B cell (primary cell): ENCODE measurements at regions not wholly inside any gene's neighbourhood (a gene's known extent, or its start where the extent isn't known, plus 50 kb on each side); places are given as distances from the start of the nearest gene placed in this dataset.

ENCODE experiments used
- CTCF ChIP-seq: fragments of 200-600 bp; IDR thresholded peaks from one replicate; pipeline ENCODE4 v1.8.0; 2022; ENCODE audit warnings: antibody characterized with exemption, mild to moderate bottlenecking
- EZH2 ChIP-seq: IDR thresholded peaks from 2 replicates; pipeline ENCODE4 v1.6.1; 2012; ENCODE audit warnings: borderline replicate concordance, low read depth, mild to moderate bottlenecking, moderate library complexity, low read length; ENCODE audit not compliant: insufficient read depth, poor library complexity, severe bottlenecking

- TF ChIP-seq CTCF (no peak), EZH2 (no peak)
These were observed 1000.9 kb downstream of the AGBL1 start for GRCh38 chr15:87080547-87080946.
